Stimulated activated CD4-positive, alpha-beta T cell treated with anti-CD3 and anti-CD28 coated beads, Interleukin-1b, Interleukin-23, amount 100 ng/mL, for 1 hour (primary cell): ENCODE measurements at regions not wholly inside any gene's neighbourhood (a gene's known extent, or its start where the extent isn't known, plus 50 kb on each side); places are given as distances from the start of the nearest gene placed in this dataset.

Source experiments
- DNase-seq, 2 donors: peaks; one replicate each; pipeline ENCODE4 v3.0.0-alpha.2; 2020; ENCODE audit warnings: low read depth in 2 of 2

DNA sequence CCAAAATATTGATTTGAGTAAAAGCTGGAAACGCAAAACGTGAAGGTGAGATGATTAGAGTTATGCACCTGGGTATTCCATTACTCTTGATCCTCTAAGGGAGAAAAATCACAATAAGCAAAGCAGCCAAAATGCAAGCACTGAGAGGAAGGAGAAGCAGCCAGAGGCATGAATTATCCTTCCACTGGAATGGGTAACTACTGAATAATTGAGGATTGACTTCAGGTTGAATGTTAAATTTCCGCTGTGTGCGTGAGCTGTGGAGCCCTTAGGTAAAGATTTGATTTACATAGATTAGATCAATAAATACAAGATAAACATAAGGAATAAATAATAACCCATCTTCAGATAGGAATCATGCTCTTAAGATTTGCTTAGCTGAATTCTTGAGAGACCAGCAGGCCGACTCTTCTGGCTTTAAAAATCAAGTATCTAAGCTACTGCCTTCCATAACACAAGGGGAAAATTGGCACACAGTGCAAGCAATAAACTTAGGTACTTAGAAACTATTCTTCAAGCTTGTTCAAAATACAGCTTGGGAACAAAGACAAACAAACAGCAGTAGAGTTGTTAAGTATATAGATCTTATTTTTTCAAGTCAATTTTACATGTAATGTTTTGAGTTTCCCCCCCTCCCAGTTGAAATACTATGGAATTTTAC lies 1459.5 kb downstream of the ZPLD1 start:
- DNase-seq, result no peak

DNA sequence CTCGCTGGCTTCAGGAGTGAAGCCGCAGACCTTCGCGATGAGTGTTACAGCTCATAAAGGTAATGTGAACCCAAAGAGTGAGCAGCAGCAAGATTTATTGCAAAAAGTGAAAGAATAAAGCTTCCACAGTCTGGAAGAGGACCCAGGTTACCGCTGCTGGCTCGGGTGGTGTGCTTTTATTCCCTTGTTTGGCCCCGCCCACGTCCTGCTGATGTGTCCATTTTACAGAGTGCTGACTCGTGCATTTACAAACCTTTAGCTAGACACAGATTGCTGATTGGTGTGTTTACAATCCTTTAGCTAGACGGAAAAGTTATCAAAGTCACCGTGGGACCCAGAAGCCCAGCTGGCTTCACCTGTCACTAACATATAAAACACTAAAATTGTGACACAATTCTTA lies 1464.5 kb downstream of the ZPLD1 start:
- DNase-seq, result no peak

- DNase-seq, result no peak
Measured at GRCh38 chr3:103904991-103905390, 1461.7 kb upstream of the ALCAM start.

DNA sequence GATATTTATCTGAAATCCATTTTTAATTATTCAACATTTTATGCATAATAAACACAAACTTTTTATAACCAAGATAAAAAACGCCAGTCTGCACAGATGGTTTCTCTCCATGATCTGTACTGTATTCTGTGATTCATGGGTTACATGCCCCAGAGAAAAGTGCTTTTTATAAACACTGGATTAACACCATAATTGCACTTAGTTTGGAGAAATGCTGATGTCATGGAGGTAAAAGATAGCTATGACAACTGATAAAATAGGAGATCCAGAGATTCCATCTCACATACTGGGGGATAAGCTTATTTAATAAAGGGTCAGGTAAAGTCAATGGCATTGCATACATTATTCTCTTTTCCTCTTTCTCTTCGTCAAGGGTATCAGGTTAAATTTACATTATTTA lies 1460.4 kb upstream of the ALCAM start:
- no peak for DNase-seq

GRCh38 chr3:103906808-103907207 lies 1459.9 kb upstream of the ALCAM start:
- DNase-seq, result no peak

- DNase-seq, result no peak
Measured at GRCh38 chr3:103907567-103907966, 1459.1 kb upstream of the ALCAM start.

DNA sequence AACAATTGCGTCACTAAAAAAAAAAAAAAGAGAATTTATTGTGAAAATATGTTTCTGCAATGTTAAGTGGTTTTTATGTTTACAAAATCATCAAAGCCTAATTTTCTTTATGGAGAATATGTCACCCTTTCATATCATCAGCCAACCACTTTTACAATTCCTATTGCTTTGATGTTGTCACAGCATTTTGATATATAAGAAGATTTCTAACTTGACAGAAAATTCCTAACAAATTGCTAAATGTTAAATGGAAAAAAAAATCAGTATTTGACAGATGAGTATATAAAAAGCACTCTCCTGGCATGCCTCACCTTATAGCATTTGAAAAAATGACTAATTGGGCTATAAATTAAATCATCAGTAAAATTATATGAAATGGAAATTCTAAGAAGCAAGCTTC lies 1457.3 kb upstream of the ALCAM start:
- no peak for DNase-seq

DNA sequence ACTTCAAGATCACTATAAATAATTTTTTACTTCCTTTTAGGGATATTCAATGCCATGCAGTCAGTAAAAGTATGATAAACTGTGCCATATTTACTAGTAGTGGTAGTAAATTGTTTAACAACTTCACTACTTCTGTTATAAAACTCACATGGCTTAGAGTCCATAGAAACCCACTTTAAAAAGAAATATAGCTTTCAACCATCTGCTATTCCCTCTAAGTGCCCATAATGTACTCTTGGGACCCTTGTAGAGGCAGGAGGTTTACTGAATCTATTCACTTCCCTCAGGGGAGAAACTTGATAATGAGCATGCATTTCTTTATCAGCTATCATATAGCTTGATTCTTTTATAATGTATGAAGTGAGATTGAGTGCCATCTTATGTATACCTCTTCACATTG lies 1448.4 kb upstream of the ALCAM start:
- no peak for DNase-seq

- DNase-seq, result no peak
Measured at GRCh38 chr3:103919327-103919726, 1447.4 kb upstream of the ALCAM start.

- no peak for DNase-seq
Measured at GRCh38 chr3:103923907-103924306, 1442.8 kb upstream of the ALCAM start.

- no peak for DNase-seq
Measured at GRCh38 chr3:103924544-103924943, 1442.2 kb upstream of the ALCAM start.

DNA sequence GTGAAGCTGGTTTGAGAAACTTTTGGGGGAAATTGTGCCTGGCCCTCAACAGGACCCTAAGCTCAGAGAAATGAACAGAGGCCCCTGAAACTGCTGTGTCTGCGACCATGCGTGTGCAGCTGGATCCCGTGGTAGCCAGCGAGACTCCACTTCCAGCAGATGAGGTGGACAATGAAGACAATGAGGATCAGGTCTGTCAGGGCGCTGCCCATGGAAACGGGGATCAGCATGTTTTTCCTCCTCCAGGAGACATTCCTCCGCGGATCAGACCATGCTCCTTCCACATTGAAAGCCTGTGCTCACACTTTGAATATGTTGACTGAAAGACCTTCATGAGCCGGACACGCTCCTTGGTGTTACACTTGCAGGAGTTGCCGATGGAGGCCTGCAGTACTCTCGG lies 1439.8 kb upstream of the ALCAM start:
- no peak for DNase-seq

DNA sequence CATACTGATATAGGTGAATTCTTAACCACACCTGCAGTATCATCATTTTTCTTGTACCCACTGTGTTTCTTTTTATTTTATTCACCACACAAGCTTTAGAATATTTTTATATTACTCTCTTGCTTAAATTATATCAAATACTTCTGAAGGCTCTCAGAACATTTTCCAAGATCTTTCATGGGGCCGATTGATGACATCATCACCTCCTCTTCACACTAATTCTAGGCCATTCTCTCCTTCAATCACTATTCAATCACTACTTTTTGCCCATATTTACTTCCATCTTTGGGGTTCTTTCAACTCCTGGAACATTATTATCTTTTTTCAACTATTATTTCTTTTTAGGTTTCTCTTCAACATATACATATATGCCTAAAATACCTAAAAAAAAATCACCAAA lies 1438.8 kb upstream of the ALCAM start:
- DNase-seq, result no peak

- no peak for DNase-seq
Measured at GRCh38 chr3:103937094-103937493, 1429.6 kb upstream of the ALCAM start.

GRCh38 chr3:103947062-103947461 lies 1419.6 kb upstream of the ALCAM start:
- no peak for DNase-seq

- no peak for DNase-seq
Measured at GRCh38 chr3:103949693-103950092, 1417.0 kb upstream of the ALCAM start.

- DNase-seq, result no peak
Measured at GRCh38 chr3:103950676-103951075, 1416.0 kb upstream of the ALCAM start.

DNA sequence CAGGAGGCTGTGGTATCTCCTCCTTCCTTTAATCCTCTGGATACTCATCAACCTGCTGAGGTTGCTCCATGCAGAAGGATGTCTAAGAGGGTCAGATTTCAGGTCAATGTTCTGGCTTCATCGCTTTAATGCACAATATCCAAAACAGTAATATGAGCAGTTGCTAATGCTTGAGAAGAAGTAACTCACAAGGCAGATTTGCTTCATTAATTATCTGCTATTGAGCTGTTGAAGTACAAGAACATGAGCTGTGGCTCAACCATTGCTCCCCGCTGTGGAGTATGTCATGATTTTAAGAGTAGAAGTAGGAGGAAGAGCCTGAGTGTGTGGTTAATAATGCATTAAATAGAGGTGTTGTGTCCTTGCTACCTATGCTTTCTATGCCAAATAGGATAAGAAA lies 1412.9 kb upstream of the ALCAM start:
- DNase-seq, result no peak

- no peak for DNase-seq
Measured at GRCh38 chr3:103960819-103961218, 1405.9 kb upstream of the ALCAM start.

- DNase-seq, result no peak
Measured at GRCh38 chr3:103963599-103963998, 1403.1 kb upstream of the ALCAM start.

GRCh38 chr3:103965764-103966163 lies 1400.9 kb upstream of the ALCAM start:
- DNase-seq, result no peak

DNA sequence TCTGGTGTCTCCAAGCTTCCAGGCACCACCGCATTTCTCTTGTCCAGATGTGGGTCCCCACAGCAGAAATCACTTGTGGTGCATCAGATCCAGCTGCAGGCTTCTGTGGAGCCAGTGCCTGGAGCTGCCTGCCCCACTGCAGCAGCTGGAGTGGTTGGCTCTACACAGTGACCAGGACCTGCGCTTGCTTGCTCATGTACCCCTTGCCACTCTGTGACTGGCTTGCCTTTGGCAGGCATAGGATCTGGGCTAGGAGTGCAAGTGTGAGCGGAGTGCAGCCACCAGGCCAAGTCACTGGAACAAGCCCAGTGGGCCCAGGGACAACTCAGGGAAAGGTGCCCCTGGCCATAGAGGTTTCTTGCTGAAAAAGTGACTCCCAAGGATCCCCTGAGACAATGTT lies 1400.0 kb upstream of the ALCAM start:
- no peak for DNase-seq

DNA sequence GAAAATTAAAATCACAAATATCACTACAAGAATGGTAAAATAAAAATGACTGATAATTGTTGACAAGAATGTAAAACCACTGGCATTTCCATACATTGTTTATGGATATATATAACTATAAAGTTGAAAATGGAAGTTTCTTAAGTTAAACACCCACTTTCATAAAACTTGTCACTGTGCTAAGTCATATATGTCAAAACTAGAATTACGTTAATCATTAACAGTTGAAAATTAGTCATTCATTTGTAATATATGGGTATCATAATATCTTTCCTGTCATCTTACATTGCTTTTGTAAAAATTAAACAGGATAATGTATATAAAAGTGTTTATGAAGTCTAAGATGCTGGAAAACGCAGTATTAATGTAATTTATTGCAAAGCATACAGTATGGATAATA lies 1398.6 kb upstream of the ALCAM start:
- no peak for DNase-seq

DNA sequence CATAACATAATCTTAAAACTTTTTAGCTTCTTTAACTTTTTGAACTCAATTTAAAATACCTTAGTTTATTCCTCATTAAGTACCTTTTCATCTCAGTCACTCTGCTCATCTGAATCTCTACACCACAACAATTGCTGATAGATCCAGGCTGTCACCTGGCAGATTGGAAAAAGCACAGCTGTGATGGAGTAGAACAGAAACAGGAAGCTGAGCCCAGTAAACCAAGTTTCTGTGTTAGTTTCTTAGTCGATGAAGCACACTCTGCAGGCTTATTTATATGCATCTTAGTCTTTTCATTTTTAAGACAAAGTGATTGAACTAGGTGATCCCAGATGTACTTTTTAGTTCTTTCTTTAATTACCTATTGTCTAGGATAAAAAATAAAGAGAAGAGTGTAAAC lies 1398.0 kb upstream of the ALCAM start:
- DNase-seq, result no peak
